ENCODE measurements at regions not wholly inside any gene's neighbourhood (a gene's known extent, or its start where the extent isn't known, plus 50 kb on each side); places are given as distances from the start of the nearest gene placed in this dataset.

- Histone ChIP-seq H3K36me3 (replicated peaks; ENCODE audit: low read depth, low read length) (no peaks in the 10 kb centered on the region), H2AFZ (ENCODE audit: low read depth, low read length) (no peak overlapping the region), H3K79me2 (ENCODE audit: low read length) (no peaks in the 10 kb centered on the region), H3K4me2 (ENCODE audit: low read length) (no peak overlapping the region), H4K20me1 (ENCODE audit: insufficient read depth, low read length) (no peaks in the 10 kb centered on the region), H3K4me1 (ENCODE audit: low read length) (no peaks in the 10 kb centered on the region), H3K9me3 (ENCODE audit: insufficient read depth, low read length) (no peaks in the 10 kb centered on the region), H3K27me3 (ENCODE audit: low read depth, low read length) (no peaks in the 10 kb centered on the region), H3K27ac (ENCODE audit: low read length) (no peak overlapping the region), H3K4me3 (ENCODE audit: low read length) (no peak overlapping the region), H3K9ac (ENCODE audit: low read length) (no peak overlapping the region)
- TF ChIP-seq, protein P1, sequence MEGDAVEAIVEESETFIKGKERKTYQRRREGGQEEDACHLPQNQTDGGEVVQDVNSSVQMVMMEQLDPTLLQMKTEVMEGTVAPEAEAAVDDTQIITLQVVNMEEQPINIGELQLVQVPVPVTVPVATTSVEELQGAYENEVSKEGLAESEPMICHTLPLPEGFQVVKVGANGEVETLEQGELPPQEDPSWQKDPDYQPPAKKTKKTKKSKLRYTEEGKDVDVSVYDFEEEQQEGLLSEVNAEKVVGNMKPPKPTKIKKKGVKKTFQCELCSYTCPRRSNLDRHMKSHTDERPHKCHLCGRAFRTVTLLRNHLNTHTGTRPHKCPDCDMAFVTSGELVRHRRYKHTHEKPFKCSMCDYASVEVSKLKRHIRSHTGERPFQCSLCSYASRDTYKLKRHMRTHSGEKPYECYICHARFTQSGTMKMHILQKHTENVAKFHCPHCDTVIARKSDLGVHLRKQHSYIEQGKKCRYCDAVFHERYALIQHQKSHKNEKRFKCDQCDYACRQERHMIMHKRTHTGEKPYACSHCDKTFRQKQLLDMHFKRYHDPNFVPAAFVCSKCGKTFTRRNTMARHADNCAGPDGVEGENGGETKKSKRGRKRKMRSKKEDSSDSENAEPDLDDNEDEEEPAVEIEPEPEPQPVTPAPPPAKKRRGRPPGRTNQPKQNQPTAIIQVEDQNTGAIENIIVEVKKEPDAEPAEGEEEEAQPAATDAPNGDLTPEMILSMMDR (IDR thresholded peaks at IDR 0.05; ENCODE audit: low read depth, low read length): no peak
- no peak for TF ChIP-seq EZH2phosphoT487 (IDR thresholded peaks at IDR 0.05; ENCODE audit: low read depth)
Measured at GRCh38 chr1:198064181-198064580, 92.6 kb upstream of the NEK7 start.

GRCh38 chr1:198068285-198068684 lies 88.5 kb upstream of the NEK7 start:
- H3K9me3 ChIP-seq (ENCODE audit: insufficient read depth, low read length): no peaks in the 10 kb centered on the region
- no peak overlapping the region for H3K4me2 ChIP-seq (ENCODE audit: low read length)
- H3K4me3 ChIP-seq (ENCODE audit: low read length): no peak overlapping the region
- no peaks in the 10 kb centered on the region for H4K20me1 ChIP-seq (ENCODE audit: insufficient read depth, low read length)
- no peak overlapping the region for H3K27ac ChIP-seq (ENCODE audit: low read length)
- no peak overlapping the region for H2AFZ ChIP-seq (ENCODE audit: low read depth, low read length)
- H3K27me3 ChIP-seq (ENCODE audit: low read depth, low read length): no peaks in the 10 kb centered on the region
- H3K9ac ChIP-seq (ENCODE audit: low read length): no peak overlapping the region
- no peaks in the 10 kb centered on the region for H3K36me3 ChIP-seq (replicated peaks; ENCODE audit: low read depth, low read length)
- H3K79me2 ChIP-seq (ENCODE audit: low read length): no peaks in the 10 kb centered on the region
- no peak for TF ChIP-seq EZH2phosphoT487 (IDR thresholded peaks at IDR 0.05; ENCODE audit: low read depth)
- TF ChIP-seq, protein P1 (IDR thresholded peaks at IDR 0.05; ENCODE audit: low read depth, low read length): no peak
- H3K4me1 ChIP-seq (ENCODE audit: low read length): no peaks in the 10 kb centered on the region

GRCh38 chr1:198072177-198072576 lies 84.6 kb upstream of the NEK7 start:
- no peaks in the 10 kb centered on the region for H3K36me3 ChIP-seq (replicated peaks; ENCODE audit: low read depth, low read length)
- no peaks in the 10 kb centered on the region for H4K20me1 ChIP-seq (ENCODE audit: insufficient read depth, low read length)
- no peaks in the 10 kb centered on the region for H3K79me2 ChIP-seq (ENCODE audit: low read length)
- H3K27me3 ChIP-seq (ENCODE audit: low read depth, low read length): no peaks in the 10 kb centered on the region
- no peak overlapping the region for H3K27ac ChIP-seq (ENCODE audit: low read length)
- H3K9me3 ChIP-seq (ENCODE audit: insufficient read depth, low read length): no peaks in the 10 kb centered on the region
- H3K9ac ChIP-seq (ENCODE audit: low read length): no peak overlapping the region
- H3K4me2 ChIP-seq (ENCODE audit: low read length): no peak overlapping the region
- H3K4me3 ChIP-seq (ENCODE audit: low read length): no peak overlapping the region
- H2AFZ ChIP-seq (ENCODE audit: low read depth, low read length): no peak overlapping the region
- no peak for TF ChIP-seq EZH2phosphoT487 (IDR thresholded peaks at IDR 0.05; ENCODE audit: low read depth)
- TF ChIP-seq, protein P1 (IDR thresholded peaks at IDR 0.05; ENCODE audit: low read depth, low read length): peak; percentile 39
- no peaks in the 10 kb centered on the region for H3K4me1 ChIP-seq (ENCODE audit: low read length)

GRCh38 chr1:198075296-198075695 lies 81.5 kb upstream of the NEK7 start:
- no peaks in the 10 kb centered on the region for H3K9me3 ChIP-seq (ENCODE audit: insufficient read depth, low read length)
- TF ChIP-seq, protein P1 (IDR thresholded peaks at IDR 0.05; ENCODE audit: low read depth, low read length): no peak
- TF ChIP-seq EZH2phosphoT487 (IDR thresholded peaks at IDR 0.05; ENCODE audit: low read depth): no peak
- H3K27me3 ChIP-seq (ENCODE audit: low read depth, low read length): no peaks in the 10 kb centered on the region
- no peaks in the 10 kb centered on the region for H4K20me1 ChIP-seq (ENCODE audit: insufficient read depth, low read length)
- H3K27ac ChIP-seq (ENCODE audit: low read length): no peak overlapping the region
- no peak overlapping the region for H3K4me2 ChIP-seq (ENCODE audit: low read length)
- H3K4me1 ChIP-seq (ENCODE audit: low read length): no peaks in the 10 kb centered on the region
- H2AFZ ChIP-seq (ENCODE audit: low read depth, low read length): no peak overlapping the region
- no peak overlapping the region for H3K4me3 ChIP-seq (ENCODE audit: low read length)
- no peak overlapping the region for H3K9ac ChIP-seq (ENCODE audit: low read length)
- no peaks in the 10 kb centered on the region for H3K36me3 ChIP-seq (replicated peaks; ENCODE audit: low read depth, low read length)
- no peaks in the 10 kb centered on the region for H3K79me2 ChIP-seq (ENCODE audit: low read length)
